ENCODE measurements at regions not wholly inside any gene's neighbourhood (a gene's known extent, or its start where the extent isn't known, plus 50 kb on each side); places are given as distances from the start of the nearest gene placed in this dataset.

GRCh38 chr7:25894002-25894901, 257.7 kb upstream of the NFE2L3 start:
- TF ChIP-seq TAF1 (IDR thresholded peaks at IDR 0.05; ENCODE audit: borderline replicate concordance, low read depth, low read length) (no peak), POLR2A (IDR thresholded peaks at IDR 0.05; ENCODE audit: low read depth, low read length) (no peak)
